Skeletal muscle tissue (tissue), 3 donors: ENCODE measurements at regions not wholly inside any gene's neighbourhood (a gene's known extent, or its start where the extent isn't known, plus 50 kb on each side); places are given as distances from the start of the nearest gene placed in this dataset.

Source experiments
- H3K27ac ChIP-seq: one replicate; pipeline ENCODE4 v1.7.0; 2013; ENCODE audit warnings: mild to moderate bottlenecking, low read depth, low read length, inconsistent platforms
- H3K27me3 ChIP-seq, 3 donors: one replicate each; pipeline ENCODE4 v1.7.0; 2013; ENCODE audit warnings: low read length in 3 of 3; ENCODE audit not compliant: control insufficient read depth in 3 of 3, insufficient read depth in 3 of 3
- H3K36me3 ChIP-seq, 3 donors: one replicate each; pipeline ENCODE4 v1.7.0; 2013; ENCODE audit warnings: low read length in 3 of 3; ENCODE audit not compliant: control insufficient read depth in 3 of 3, insufficient read depth in 3 of 3
- H3K4me1 ChIP-seq, 3 donors: one replicate each; pipeline ENCODE4 v1.7.0; 2013; ENCODE audit warnings: low read length in 3 of 3, mild to moderate bottlenecking in 3 of 3; ENCODE audit not compliant: control insufficient read depth in 3 of 3, insufficient read depth in 3 of 3
- H3K4me3 ChIP-seq, 3 donors: one replicate each; pipeline ENCODE4 v1.7.0; 2013; ENCODE audit warnings: low read length in 3 of 3
- H3K9ac ChIP-seq, 3 donors: one replicate each; pipeline ENCODE4 v1.7.0; 2013; ENCODE audit warnings: low read length in 3 of 3, mild to moderate bottlenecking in 3 of 3, moderate library complexity in 2 of 3, low read depth in 1 of 3
- H3K9me3 ChIP-seq, 3 donors: one replicate each; pipeline ENCODE4 v1.7.0; 2013; ENCODE audit warnings: low read length in 3 of 3; ENCODE audit not compliant: control insufficient read depth in 3 of 3
- donor health status: Osteomylitis.

DNA sequence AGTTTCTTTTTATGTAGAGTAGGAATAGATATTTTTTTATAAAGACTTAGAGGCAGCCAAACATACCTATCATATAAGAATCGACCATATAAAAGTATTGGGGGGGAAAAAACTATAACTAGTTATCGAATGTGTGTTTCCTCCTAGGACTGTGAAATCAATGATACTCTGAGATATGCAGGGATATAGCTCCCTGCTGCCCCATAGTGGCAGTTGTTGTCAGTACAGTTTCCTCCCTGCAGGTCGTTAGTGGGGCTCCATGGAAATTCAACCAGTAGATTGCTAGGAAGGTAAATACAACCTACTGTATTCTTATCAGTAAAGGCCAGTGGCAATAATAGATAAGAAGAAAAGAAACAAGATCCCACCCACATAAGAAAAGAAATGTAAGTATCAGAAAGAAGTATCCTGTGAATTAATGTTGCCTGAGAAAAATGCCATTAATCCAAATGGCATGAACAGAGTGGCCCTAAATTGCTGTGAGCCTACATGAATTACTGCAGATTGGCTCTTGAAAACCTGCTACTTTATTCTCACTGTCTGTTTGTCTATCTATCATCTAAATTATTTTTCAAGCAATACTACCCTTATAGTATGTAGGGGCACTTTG lies 136.9 kb upstream of the FBN2 start:
- Histone ChIP-seq H3K9ac (no peak overlapping the region), H3K9me3 (peaks cover 0 to 7% (median 0%) of the 10 kb centered on the region in 3 donors), H3K4me3 (no peak overlapping the region), H3K4me1 (no peaks in the 10 kb centered on the region), H3K27ac (no peak overlapping the region), H3K27me3 (no peaks in the 10 kb centered on the region), H3K36me3 (no peaks in the 10 kb centered on the region)

DNA sequence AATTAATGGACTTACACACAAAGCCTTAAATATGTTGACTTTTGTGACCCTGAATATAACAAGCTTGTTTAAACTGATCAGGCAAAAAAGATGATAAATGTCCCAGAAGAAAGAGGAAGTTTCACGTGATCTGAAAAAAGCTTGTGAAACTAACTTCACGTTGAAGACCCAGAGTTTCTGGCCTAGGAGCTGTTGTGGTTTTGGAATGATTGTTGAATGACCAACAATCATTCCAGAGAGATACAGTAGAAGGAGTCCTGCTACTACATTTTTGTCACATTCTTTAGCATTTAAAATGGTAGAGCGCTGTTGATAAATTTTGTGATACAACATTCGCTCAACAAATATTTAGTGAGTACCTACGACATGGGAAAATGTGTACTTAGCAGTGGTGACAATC lies 143.1 kb upstream of the FBN2 start:
- Histone ChIP-seq H3K36me3 (no peaks in the 10 kb centered on the region), H3K9me3 (no peaks in the 10 kb centered on the region), H3K27me3 (no peaks in the 10 kb centered on the region), H3K4me3 (no peak overlapping the region), H3K4me1 (no peaks in the 10 kb centered on the region), H3K9ac (no peak overlapping the region), H3K27ac (no peak overlapping the region)

DNA sequence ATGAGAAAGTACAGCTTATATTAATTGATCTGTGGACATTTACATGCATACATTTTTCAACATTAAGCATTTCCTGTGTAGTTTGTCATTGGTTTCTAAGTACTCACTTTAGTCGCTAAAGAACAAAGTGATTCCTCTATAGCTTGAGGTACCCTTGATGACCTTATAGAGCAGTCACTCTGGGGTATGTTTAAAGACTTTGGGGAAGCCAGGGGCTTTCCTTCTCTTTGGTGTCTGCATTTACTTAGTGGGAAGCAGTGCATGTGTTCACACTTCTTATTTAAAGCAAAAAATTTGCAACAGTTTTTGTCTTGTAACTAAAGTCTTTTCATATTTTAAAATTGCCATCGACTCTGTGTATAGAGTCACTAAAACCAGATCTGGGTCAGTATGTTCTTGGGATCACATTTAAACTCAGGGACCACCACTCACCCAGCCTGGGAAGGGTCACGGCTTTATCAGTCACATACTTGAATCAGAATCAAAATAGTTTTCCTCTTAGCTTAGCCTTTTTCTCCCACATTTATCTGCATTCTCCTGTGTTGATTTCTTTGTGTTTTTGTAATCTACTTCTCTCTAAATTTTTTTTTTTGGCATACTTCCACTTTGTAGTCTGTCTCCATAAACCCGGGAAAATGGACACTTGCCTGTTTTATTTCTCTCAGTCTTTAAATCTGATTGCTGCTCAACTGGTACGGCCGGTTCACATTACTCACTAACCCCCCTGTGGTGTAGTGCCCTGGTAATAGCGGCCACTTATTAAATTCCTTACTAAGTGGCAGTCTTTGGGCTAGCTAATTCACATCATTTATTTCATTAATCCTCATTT lies 143.9 kb upstream of the FBN2 start:
- H3K4me3 ChIP-seq, result no peak overlapping the region
- no peaks in the 10 kb centered on the region for H3K36me3 ChIP-seq
- no peaks in the 10 kb centered on the region for H3K27me3 ChIP-seq
- no peaks in the 10 kb centered on the region for H3K9me3 ChIP-seq
- H3K4me1 ChIP-seq, result no peaks in the 10 kb centered on the region
- no peak overlapping the region for H3K27ac ChIP-seq
- H3K9ac ChIP-seq, result no peak overlapping the region

DNA sequence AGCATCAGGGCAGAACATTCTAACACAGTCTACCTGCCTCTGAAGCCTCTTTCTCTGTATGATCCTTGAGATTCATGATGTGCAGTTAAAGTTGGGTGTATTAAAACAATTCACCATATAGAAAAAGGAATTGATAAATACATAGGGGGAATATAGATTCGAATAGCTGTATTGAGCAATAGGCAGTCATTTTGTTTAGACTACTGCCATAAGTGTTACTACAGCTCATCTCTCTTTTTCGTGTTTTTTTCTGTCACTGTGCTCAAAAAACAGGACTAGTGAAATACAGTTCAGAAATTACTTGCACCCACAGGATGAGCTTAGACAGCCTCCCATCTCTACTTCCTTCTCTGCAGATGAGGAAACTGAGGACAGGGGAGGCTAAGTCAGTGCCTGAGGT lies 144.6 kb upstream of the FBN2 start:
- Histone ChIP-seq H3K9ac (no peak overlapping the region), H3K4me1 (no peaks in the 10 kb centered on the region), H3K36me3 (no peaks in the 10 kb centered on the region), H3K27ac (no peak overlapping the region), H3K27me3 (no peaks in the 10 kb centered on the region), H3K4me3 (no peak overlapping the region), H3K9me3 (no peaks in the 10 kb centered on the region)

DNA sequence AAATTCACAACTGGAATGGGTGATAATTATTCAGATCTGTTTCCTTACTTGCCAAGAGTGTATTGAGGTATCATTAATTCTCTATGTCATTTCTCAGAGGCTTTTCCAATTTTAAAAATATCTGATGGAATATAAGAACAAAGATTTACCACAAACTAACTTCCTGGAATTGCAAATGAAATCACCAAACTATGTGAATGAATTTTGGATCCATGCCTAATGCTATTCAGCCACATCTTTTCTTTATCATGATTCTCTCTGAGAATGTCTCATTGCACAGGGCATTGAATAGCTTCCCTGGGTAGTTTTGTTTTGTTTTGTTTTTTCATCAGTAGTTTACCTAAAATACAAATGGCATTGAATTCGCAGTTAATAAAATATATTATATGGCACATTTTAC lies 146.9 kb upstream of the FBN2 start:
- no peaks in the 10 kb centered on the region for H3K36me3 ChIP-seq
- H3K27me3 ChIP-seq, result no peaks in the 10 kb centered on the region
- H3K4me3 ChIP-seq, result no peak overlapping the region
- H3K9ac ChIP-seq, result no peak overlapping the region
- no peak overlapping the region for H3K27ac ChIP-seq
- no peaks in the 10 kb centered on the region for H3K4me1 ChIP-seq
- no peaks in the 10 kb centered on the region for H3K9me3 ChIP-seq

DNA sequence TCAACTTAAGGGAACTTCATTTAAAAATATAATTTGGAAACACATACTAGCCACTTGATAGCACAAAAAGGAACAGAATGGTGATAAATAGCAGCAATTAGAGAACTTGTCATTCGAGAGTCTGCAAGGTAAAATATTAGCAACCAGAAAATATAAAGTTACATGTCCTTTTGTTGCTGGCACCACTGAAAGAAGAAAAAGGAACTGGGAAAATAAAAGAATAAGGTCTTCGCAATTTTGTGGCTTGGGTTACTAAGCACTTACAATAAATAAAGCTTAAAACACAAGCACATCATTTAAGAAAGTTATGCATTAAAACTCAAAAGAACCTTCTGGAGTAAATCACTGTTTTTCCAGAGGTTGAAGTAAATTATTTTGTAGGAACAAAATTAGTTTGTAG lies 149.9 kb upstream of the FBN2 start:
- no peaks in the 10 kb centered on the region for H3K27me3 ChIP-seq
- no peak overlapping the region for H3K9ac ChIP-seq
- H3K9me3 ChIP-seq, result no peaks in the 10 kb centered on the region
- no peak overlapping the region for H3K27ac ChIP-seq
- no peaks in the 10 kb centered on the region for H3K4me1 ChIP-seq
- H3K36me3 ChIP-seq, result no peaks in the 10 kb centered on the region
- no peak overlapping the region for H3K4me3 ChIP-seq

DNA sequence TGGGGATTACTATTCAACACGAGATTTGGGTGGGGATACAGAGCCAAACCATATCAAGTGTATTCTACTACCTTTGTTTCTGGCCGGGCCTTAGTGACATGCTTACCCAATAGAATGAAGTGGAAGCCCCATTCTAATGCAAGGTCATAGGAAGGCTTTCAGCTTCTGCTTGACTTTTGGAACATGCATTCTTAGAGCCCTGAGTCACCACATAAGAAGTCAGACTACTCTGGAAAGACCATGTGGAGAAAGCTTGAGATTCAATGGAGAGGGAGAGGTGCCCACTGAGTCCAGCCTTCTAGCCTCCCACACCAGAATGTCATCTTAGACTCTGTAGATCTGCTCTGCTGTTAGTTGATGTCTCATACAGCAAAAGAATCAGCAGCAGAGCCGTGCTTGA lies 155.7 kb upstream of the FBN2 start:
- H3K36me3 ChIP-seq, result no peaks in the 10 kb centered on the region

DNA sequence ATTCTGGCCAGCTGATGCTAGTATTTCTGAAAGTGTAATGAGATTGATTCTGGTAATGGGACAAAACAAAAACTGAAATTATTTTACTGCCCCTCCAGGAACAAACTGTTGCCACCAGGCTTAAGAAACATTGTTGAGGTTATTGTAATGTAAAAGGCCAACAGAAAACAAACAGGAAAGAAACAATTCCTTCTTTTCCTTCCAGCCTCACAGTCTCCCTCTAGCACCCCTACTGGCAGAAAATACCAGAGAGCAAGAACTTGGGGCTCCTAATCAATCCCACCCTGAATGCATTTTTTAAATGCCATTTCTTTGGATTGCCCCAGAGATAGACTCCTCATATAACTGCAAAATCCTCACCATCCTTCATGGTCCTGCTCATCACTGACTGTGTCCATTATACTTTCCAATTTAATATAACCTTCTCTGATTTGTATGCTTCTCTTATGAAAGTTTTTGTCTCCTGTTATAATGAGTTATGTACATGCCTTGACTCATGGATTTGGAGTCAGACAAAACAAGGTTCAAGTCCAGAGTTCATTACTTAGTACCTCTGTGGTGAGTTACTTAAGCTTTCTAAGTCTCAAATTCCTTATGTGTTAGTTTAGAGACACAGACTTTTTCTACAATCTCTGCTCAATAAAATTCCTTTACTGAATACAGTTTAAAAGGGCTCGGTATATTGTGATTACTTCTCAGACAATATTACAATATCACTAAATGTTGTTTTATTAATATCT lies 157.9 kb upstream of the FBN2 start:
- H3K27ac ChIP-seq, result no peak overlapping the region
- no peaks in the 10 kb centered on the region for H3K9me3 ChIP-seq
- H3K36me3 ChIP-seq, result no peaks in the 10 kb centered on the region

More for the DNA sequence above, 155.7 kb upstream of the FBN2 start:
- H3K4me3 ChIP-seq, result no peak overlapping the region
- no peaks in the 10 kb centered on the region for H3K27me3 ChIP-seq
- H3K9ac ChIP-seq, result no peak overlapping the region
- no peaks in the 10 kb centered on the region for H3K9me3 ChIP-seq
- H3K4me1 ChIP-seq, result no peaks in the 10 kb centered on the region
- H3K27ac ChIP-seq, result no peak overlapping the region

DNA sequence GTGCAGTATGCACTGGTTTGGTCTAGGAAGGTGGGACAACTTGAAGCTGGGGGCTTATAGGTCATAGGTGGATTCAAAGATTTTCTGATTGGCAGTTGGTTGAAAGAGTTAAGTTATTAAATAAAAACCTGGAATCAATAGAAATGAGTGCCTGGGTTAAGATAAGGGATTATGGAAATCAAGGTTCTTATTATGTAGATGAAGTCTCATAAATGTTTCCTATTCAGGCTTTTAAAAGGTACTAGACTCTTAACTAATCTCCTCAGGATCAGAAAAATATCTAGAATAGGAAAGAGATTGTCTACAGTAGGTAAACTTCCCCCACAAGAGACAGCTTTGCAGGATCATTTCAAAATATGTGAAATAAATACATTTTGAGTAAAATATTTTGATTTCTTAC lies 163.3 kb upstream of the FBN2 start:
- Histone ChIP-seq H3K36me3 (no peaks in the 10 kb centered on the region), H3K9ac (no peak overlapping the region), H3K27ac (no peak overlapping the region), H3K4me3 (no peak overlapping the region), H3K27me3 (no peaks in the 10 kb centered on the region), H3K9me3 (no peaks in the 10 kb centered on the region), H3K4me1 (no peaks in the 10 kb centered on the region)

More for the DNA sequence above, 157.9 kb upstream of the FBN2 start:
- Histone ChIP-seq H3K9ac (no peak overlapping the region), H3K27me3 (no peaks in the 10 kb centered on the region), H3K4me3 (no peak overlapping the region), H3K4me1 (no peaks in the 10 kb centered on the region)

DNA sequence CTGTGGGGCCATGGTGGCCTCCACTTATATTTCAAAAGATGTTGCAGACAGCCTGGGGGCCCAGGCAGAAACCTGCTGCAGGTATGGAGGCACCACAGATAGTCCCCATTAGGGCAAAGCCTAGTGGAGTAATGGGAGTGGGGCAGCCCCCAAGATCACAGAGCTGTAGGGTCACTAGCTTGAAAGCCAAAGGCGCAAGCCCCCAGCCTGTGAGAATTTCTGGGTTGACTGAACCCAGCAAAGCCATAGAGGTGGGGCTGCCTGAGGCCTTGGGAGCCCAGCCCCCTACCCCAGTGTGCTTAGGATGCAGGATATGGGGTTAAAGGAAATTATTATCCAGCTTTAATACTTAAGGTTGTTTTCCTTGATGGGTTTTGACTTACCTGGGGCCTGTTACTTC lies 165.3 kb upstream of the FBN2 start:
- no peaks in the 10 kb centered on the region for H3K4me1 ChIP-seq
- no peak overlapping the region for H3K9ac ChIP-seq
- H3K9me3 ChIP-seq, result no peaks in the 10 kb centered on the region
- no peak overlapping the region for H3K27ac ChIP-seq
- no peaks in the 10 kb centered on the region for H3K27me3 ChIP-seq
- no peak overlapping the region for H3K4me3 ChIP-seq
- H3K36me3 ChIP-seq, result no peaks in the 10 kb centered on the region
